ENCODE measurements at regions not wholly inside any gene's neighbourhood (a gene's known extent, or its start where the extent isn't known, plus 50 kb on each side); places are given as distances from the start of the nearest gene placed in this dataset.
"Not testable (repeated sequence)": the region's sequence is repeated elsewhere in the genome, so short reads cannot be mapped to it uniquely, and the experiment has no call there.

GRCh38 chr3:127046690-127047089, 63.8 kb downstream of the PLXNA1 start:
- not testable (repeated sequence) for DNase-seq

- DNase-seq, result no peak
Observed at GRCh38 chr3:127049393-127049792, 66.5 kb downstream of the PLXNA1 start.

GRCh38 chr3:127050733-127051132, 67.8 kb downstream of the PLXNA1 start:
- no peak for DNase-seq

GRCh38 chr3:127052121-127052561, 69.2 kb downstream of the PLXNA1 start:
- no peak for DNase-seq

GRCh38 chr3:127053026-127053425, 70.1 kb downstream of the PLXNA1 start:
- DNase-seq, result no peak

- DNase-seq, result no peak
Observed at GRCh38 chr3:127053450-127053849, 70.5 kb downstream of the PLXNA1 start.

GRCh38 chr3:127053979-127054378, 71.1 kb downstream of the PLXNA1 start:
- DNase-seq, result no peak

- no peak for DNase-seq
Observed at GRCh38 chr3:127056281-127056680, 73.4 kb downstream of the PLXNA1 start.

- DNase-seq, result no peak
Observed at GRCh38 chr3:127056976-127057375, 74.1 kb downstream of the PLXNA1 start.

GRCh38 chr3:127059072-127059471, 76.2 kb downstream of the PLXNA1 start:
- DNase-seq, result no peak

- no peak for DNase-seq
Observed at GRCh38 chr3:127061641-127062040, 78.7 kb downstream of the PLXNA1 start.

- no peak for DNase-seq
Observed at GRCh38 chr3:127062926-127063325, 80.0 kb downstream of the PLXNA1 start.

- DNase-seq, result no peak
Observed at GRCh38 chr3:127063916-127064315, 81.0 kb downstream of the PLXNA1 start.

GRCh38 chr3:127064391-127065137, 81.6 kb downstream of the PLXNA1 start:
- DNase-seq, result no peak

- DNase-seq, result no peak
Observed at GRCh38 chr3:127065138-127065427, 82.2 kb downstream of the PLXNA1 start.

GRCh38 chr3:127065561-127066290, 82.8 kb downstream of the PLXNA1 start:
- DNase-seq, result no peak

- no peak for DNase-seq
Observed at GRCh38 chr3:127066635-127067034, 83.7 kb downstream of the PLXNA1 start.

GRCh38 chr3:127067116-127067910, 84.4 kb downstream of the PLXNA1 start:
- no peak for DNase-seq

GRCh38 chr3:127068111-127068810, 85.3 kb downstream of the PLXNA1 start:
- DNase-seq, result no peak

- DNase-seq, result no peak
Observed at GRCh38 chr3:127068871-127069270, 86.0 kb downstream of the PLXNA1 start.

GRCh38 chr3:127069814-127070440, 87.0 kb downstream of the PLXNA1 start:
- no peak for DNase-seq

GRCh38 chr3:127070776-127071175, 87.9 kb downstream of the PLXNA1 start:
- DNase-seq, result no peak

All from renal pelvis (tissue), 1 donor.